Erythroblast (primary cell): ENCODE measurements at regions not wholly inside any gene's neighbourhood (a gene's known extent, or its start where the extent isn't known, plus 50 kb on each side); places are given as distances from the start of the nearest gene placed in this dataset.

Source experiments
- GATA1 ChIP-seq: IDR thresholded peaks from 2 replicates; pipeline ENCODE4 v1.6.1; 2011; ENCODE audit warnings: low read depth, mild to moderate bottlenecking, control low read depth, low read length, moderate library complexity
- POLR2A ChIP-seq: IDR thresholded peaks from 2 replicates; pipeline ENCODE4 v1.6.1; 2011; ENCODE audit warnings: mild to moderate bottlenecking, low read length

GRCh38 chr14:40004871-40005500 lies 572.8 kb upstream of the FBXO33 start:
- TF ChIP-seq POLR2A, result no peak
- TF ChIP-seq GATA1, result no peak
